HG03108 (cell line): ENCODE measurements at regions not wholly inside any gene's neighbourhood (a gene's known extent, or its start where the extent isn't known, plus 50 kb on each side); places are given as distances from the start of the nearest gene placed in this dataset.

Experiments
- ATAC-seq: cut with Tn5 transposase; IDR thresholded peaks from one replicate; pipeline ENCODE4 v1.9.1; 2021; ENCODE audit warnings: moderate library complexity; ENCODE audit not compliant: unreplicated experiment

GRCh38 chr1:233514946-233515391 is 98.9 kb upstream of the KCNK1 start:
- no peak for ATAC-seq

GRCh38 chr1:233516732-233517131 is 97.2 kb upstream of the KCNK1 start:
- no peak for ATAC-seq

- ATAC-seq: no peak
These were observed 95.6 kb upstream of the KCNK1 start for GRCh38 chr1:233518344-233518743.

- no peak for ATAC-seq
These were observed 93.4 kb upstream of the KCNK1 start for GRCh38 chr1:233520261-233521191.

- ATAC-seq: no peak
These were observed 90.9 kb upstream of the KCNK1 start for GRCh38 chr1:233523047-233523446.

GRCh38 chr1:233527818-233528217 is 86.1 kb upstream of the KCNK1 start:
- ATAC-seq: no peak

GRCh38 chr1:233530665-233531386 is 83.1 kb upstream of the KCNK1 start:
- no peak for ATAC-seq

- no peak for ATAC-seq
These were observed 73.1 kb upstream of the KCNK1 start for GRCh38 chr1:233540816-233541215.

GRCh38 chr1:233543338-233544255 is 70.3 kb upstream of the KCNK1 start:
- ATAC-seq: no peak

- ATAC-seq: no peak
These were observed 69.6 kb upstream of the KCNK1 start for GRCh38 chr1:233544304-233544703.

- ATAC-seq: no peak
These were observed 66.2 kb upstream of the KCNK1 start for GRCh38 chr1:233547726-233548125.

GRCh38 chr1:233549404-233549803 is 64.5 kb upstream of the KCNK1 start:
- no peak for ATAC-seq

GRCh38 chr1:233549917-233550316 is 64.0 kb upstream of the KCNK1 start:
- ATAC-seq: no peak

GRCh38 chr1:233554037-233554436 is 59.9 kb upstream of the KCNK1 start:
- ATAC-seq: no peak

GRCh38 chr1:233561708-233562426 is 52.0 kb upstream of the KCNK1 start:
- no peak for ATAC-seq
